Ishikawa (cell line): ENCODE measurements at regions not wholly inside any gene's neighbourhood (a gene's known extent, or its start where the extent isn't known, plus 50 kb on each side); places are given as distances from the start of the nearest gene placed in this dataset.

Source experiments
- CEBPB ChIP-seq: IDR thresholded peaks from 2 replicates; pipeline ENCODE4 v1.6.1; 2012
- CREB1 ChIP-seq: IDR thresholded peaks from 2 replicates; pipeline ENCODE4 v1.6.1; 2012; ENCODE audit warnings: low read depth
- EGR1 ChIP-seq: IDR thresholded peaks from 2 replicates; pipeline ENCODE4 v1.6.1; 2012
- EP300 ChIP-seq: IDR thresholded peaks from 2 replicates; pipeline ENCODE4 v1.6.1; 2012; ENCODE audit warnings: borderline replicate concordance
- FOXM1 ChIP-seq: IDR thresholded peaks from 2 replicates; pipeline ENCODE4 v1.6.1; 2012; ENCODE audit warnings: low read depth, borderline replicate concordance
- MAX ChIP-seq: IDR thresholded peaks from 2 replicates; pipeline ENCODE4 v1.6.1; 2012
- NFIC ChIP-seq: IDR thresholded peaks from 2 replicates; pipeline ENCODE4 v1.6.1; 2012
- RAD21 ChIP-seq: IDR thresholded peaks from 2 replicates; pipeline ENCODE4 v1.6.1; 2012; ENCODE audit warnings: low read depth
- TAF1 ChIP-seq: IDR thresholded peaks from 2 replicates; pipeline ENCODE4 v1.6.1; 2012; ENCODE audit warnings: low read depth, mild to moderate bottlenecking
- TCF12 ChIP-seq: IDR thresholded peaks from 2 replicates; pipeline ENCODE4 v1.6.1; 2012; ENCODE audit warnings: low read depth
- TEAD4 ChIP-seq: IDR thresholded peaks from 2 replicates; pipeline ENCODE4 v1.6.1; 2012
- USF1 ChIP-seq: IDR thresholded peaks from 2 replicates; pipeline ENCODE4 v1.6.1; 2012
- YY1 ChIP-seq: IDR thresholded peaks from 2 replicates; pipeline ENCODE4 v1.6.1; 2012; ENCODE audit warnings: low read depth
- ZBTB7A ChIP-seq: IDR thresholded peaks from 2 replicates; pipeline ENCODE4 v1.6.1; 2012; ENCODE audit warnings: low read depth
- TF ChIP-seq, protein P1 (sequence below): IDR thresholded peaks from 2 replicates; pipeline ENCODE4 v1.6.1; 2012; ENCODE audit warnings: low read depth, mild to moderate bottlenecking

DNA sequence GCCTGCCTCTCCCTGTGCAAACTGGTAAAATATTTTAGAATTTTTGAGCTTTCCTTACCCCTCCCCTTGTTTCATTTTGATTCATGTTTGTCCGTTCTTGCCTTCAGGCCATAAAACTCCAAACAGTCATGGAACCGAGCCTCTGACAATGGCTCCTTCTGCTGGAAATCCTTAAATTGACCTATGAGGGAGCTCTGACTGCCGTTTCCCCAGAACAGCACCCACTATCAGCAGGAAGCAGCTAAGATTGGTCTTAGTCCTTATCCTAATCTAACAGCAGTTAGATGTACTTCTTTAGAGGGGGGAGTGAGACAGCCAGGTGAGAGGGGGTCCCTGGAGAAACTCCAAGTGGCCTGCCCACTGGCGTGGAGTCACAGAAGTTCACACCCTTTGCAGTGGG, 106.7 kb downstream of the FAM174A start:
- TF ChIP-seq EGR1 = no peak
- no peak for TF ChIP-seq USF1
- TF ChIP-seq EP300 = no peak

DNA sequence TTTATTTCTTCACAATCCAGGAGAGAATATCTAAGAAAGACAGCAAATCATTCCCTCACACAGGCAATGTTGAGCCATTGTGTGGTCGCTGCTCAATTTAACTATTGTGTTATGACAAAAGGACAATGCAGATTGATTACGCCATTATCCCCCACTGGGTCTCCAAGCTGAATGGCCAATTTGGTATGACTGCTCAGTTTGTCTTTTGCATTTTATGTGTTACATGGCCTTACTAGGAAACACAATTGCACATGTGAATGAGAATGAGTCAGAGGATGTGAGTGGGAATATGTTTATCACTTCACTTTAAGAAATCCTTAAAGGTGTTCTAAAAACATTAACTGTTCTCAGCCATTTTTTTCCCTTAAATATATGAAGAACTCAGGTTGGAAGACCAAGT, 108.3 kb downstream of the FAM174A start:
- no peak for TF ChIP-seq EGR1
- peak; percentile 53 for TF ChIP-seq CEBPB
- no peak for TF ChIP-seq TAF1
- no peak for TF ChIP-seq TCF12

GRCh38 chr5:100644185-100644584, 109.0 kb downstream of the FAM174A start:
- TF ChIP-seq FOXM1 = peak; percentile 74; the same call in 1 of the 2 replicates
- TF ChIP-seq TEAD4 = peak; percentile 91
- peak; percentile 91 for TF ChIP-seq TCF12
- TF ChIP-seq YY1 = no peak
- TF ChIP-seq CEBPB = peak; percentile 48; the same call in 1 of the 2 replicates
- TF ChIP-seq MAX = peak; percentile 68
- TF ChIP-seq, protein P1, sequence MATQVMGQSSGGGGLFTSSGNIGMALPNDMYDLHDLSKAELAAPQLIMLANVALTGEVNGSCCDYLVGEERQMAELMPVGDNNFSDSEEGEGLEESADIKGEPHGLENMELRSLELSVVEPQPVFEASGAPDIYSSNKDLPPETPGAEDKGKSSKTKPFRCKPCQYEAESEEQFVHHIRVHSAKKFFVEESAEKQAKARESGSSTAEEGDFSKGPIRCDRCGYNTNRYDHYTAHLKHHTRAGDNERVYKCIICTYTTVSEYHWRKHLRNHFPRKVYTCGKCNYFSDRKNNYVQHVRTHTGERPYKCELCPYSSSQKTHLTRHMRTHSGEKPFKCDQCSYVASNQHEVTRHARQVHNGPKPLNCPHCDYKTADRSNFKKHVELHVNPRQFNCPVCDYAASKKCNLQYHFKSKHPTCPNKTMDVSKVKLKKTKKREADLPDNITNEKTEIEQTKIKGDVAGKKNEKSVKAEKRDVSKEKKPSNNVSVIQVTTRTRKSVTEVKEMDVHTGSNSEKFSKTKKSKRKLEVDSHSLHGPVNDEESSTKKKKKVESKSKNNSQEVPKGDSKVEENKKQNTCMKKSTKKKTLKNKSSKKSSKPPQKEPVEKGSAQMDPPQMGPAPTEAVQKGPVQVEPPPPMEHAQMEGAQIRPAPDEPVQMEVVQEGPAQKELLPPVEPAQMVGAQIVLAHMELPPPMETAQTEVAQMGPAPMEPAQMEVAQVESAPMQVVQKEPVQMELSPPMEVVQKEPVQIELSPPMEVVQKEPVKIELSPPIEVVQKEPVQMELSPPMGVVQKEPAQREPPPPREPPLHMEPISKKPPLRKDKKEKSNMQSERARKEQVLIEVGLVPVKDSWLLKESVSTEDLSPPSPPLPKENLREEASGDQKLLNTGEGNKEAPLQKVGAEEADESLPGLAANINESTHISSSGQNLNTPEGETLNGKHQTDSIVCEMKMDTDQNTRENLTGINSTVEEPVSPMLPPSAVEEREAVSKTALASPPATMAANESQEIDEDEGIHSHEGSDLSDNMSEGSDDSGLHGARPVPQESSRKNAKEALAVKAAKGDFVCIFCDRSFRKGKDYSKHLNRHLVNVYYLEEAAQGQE = no peak
- TF ChIP-seq USF1 = peak; percentile 85
- peak; percentile 86 for TF ChIP-seq NFIC
- TF ChIP-seq EGR1 = no peak
- TF ChIP-seq TAF1 = no peak
- peak; percentile 89 for TF ChIP-seq EP300
- TF ChIP-seq RAD21 = no peak
- no peak for TF ChIP-seq ZBTB7A
- TF ChIP-seq CREB1 = no peak

- no peak for TF ChIP-seq CEBPB
- TF ChIP-seq USF1 = no peak
- no peak for TF ChIP-seq TCF12
- TF ChIP-seq CREB1 = no peak
- TF ChIP-seq, protein P1 = no peak
- TF ChIP-seq YY1 = no peak
- no peak for TF ChIP-seq MAX
- TF ChIP-seq TAF1 = no peak
- TF ChIP-seq NFIC = no peak
- no peak for TF ChIP-seq EP300
- TF ChIP-seq EGR1 = no peak
- TF ChIP-seq ZBTB7A = no peak
- TF ChIP-seq TEAD4 = no peak
- no peak for TF ChIP-seq RAD21
- TF ChIP-seq FOXM1 = no peak
Measured at GRCh38 chr5:100644776-100645175, 109.6 kb downstream of the FAM174A start.

DNA sequence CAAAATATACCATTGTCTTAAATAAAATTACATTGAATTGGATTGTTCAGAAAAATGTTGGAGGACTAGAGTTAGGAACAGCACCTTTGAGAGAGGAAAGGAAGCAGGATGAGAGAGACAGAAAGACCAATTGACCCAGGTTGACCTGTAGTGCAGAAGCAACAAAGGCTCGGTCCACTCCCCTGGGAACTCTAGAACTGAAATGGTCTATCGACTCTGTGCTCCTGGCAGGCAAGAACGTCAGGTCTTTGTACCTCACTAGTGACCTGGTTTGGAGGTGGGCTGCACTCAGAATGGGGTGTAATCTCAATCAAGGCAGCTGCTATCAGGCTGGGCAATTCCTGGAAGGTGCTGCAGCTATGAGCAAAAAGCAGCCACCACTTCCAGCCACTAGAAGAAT, 110.8 kb downstream of the FAM174A start:
- no peak for TF ChIP-seq YY1
- no peak for TF ChIP-seq TCF12

DNA sequence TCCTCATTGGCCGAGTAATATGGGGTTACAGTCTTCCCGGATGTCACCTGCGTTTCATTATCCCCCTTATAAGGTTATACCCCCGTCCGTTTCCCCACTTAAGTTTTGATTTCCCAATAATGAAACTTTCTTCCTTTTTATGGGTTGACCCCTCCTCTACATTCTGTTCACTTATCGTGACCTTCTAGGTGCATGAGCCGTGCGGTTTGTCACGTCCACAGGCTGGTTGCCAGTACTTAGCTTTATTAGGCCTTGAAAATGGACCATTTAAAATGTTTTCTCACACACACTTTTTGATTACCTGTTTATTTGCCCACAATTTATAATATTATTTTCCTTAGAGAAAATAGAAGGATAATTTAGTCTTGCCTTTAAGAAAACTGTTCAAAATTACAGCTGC, 111.5 kb downstream of the FAM174A start:
- TF ChIP-seq NFIC (no peak), MAX (no peak)
- TF ChIP-seq, protein P1 = no peak
